ENCODE measurements at regions not wholly inside any gene's neighbourhood (a gene's known extent, or its start where the extent isn't known, plus 50 kb on each side); places are given as distances from the start of the nearest gene placed in this dataset.

DNA sequence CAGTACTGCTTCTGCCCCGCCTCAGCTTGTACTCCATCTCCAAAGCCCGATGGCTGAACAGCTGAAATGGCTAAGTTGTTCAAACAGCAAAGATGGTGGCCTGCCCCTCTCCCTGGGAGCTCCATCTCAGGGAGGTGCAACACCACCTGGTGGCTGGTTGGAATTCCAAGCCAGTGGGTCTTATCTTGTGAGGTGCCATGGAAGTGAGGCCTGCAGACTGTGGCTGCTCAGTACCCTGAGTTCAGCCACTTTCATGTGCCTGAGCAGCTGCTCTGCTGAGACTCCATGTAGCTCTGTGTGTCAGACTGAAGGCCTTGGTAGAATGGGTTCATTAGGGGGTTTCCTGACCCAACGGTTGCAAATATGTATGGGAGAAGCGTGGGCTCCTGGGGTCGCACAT is 67.3 kb upstream of the SPRY2 start:
- TF ChIP-seq, protein P1, sequence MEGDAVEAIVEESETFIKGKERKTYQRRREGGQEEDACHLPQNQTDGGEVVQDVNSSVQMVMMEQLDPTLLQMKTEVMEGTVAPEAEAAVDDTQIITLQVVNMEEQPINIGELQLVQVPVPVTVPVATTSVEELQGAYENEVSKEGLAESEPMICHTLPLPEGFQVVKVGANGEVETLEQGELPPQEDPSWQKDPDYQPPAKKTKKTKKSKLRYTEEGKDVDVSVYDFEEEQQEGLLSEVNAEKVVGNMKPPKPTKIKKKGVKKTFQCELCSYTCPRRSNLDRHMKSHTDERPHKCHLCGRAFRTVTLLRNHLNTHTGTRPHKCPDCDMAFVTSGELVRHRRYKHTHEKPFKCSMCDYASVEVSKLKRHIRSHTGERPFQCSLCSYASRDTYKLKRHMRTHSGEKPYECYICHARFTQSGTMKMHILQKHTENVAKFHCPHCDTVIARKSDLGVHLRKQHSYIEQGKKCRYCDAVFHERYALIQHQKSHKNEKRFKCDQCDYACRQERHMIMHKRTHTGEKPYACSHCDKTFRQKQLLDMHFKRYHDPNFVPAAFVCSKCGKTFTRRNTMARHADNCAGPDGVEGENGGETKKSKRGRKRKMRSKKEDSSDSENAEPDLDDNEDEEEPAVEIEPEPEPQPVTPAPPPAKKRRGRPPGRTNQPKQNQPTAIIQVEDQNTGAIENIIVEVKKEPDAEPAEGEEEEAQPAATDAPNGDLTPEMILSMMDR (IDR thresholded peaks at IDR 0.05): no peak
- no peak for TF ChIP-seq POLR2A (IDR thresholded peaks at IDR 0.05)
